ENCODE measurements at regions not wholly inside any gene's neighbourhood (a gene's known extent, or its start where the extent isn't known, plus 50 kb on each side); places are given as distances from the start of the nearest gene placed in this dataset.
"Not testable (repeated sequence)": the region's sequence is repeated elsewhere in the genome, so short reads cannot be mapped to it uniquely, and the experiment has no call there.

GRCh38 chr14:97116546-97116945 is 319.4 kb downstream of the VRK1 start:
- DNase-seq (ENCODE audit: low read depth): no peak
- H3K4me3 ChIP-seq (ENCODE audit: low read length): no peak overlapping the region
- no peak for TF ChIP-seq CTCF (conservative IDR thresholded peaks at IDR 0.05; ENCODE audit: low read depth, low read length)

GRCh38 chr14:97117693-97118092 is 320.5 kb downstream of the VRK1 start:
- DNase-seq (ENCODE audit: low read depth): no peak
- TF ChIP-seq CTCF (conservative IDR thresholded peaks at IDR 0.05; ENCODE audit: low read depth, low read length): no peak
- no peak overlapping the region for H3K4me3 ChIP-seq (ENCODE audit: low read length)

GRCh38 chr14:97120204-97120603 is 323.0 kb downstream of the VRK1 start:
- TF ChIP-seq CTCF (conservative IDR thresholded peaks at IDR 0.05; ENCODE audit: low read depth, low read length): no peak
- H3K4me3 ChIP-seq (ENCODE audit: low read length): no peak overlapping the region
- no peak for DNase-seq (ENCODE audit: low read depth)

- no peak overlapping the region for H3K4me3 ChIP-seq (ENCODE audit: low read length)
- DNase-seq (ENCODE audit: low read depth): no peak
- no peak for TF ChIP-seq CTCF (conservative IDR thresholded peaks at IDR 0.05; ENCODE audit: low read depth, low read length)
Measured at GRCh38 chr14:97120611-97121031, 323.4 kb downstream of the VRK1 start.

GRCh38 chr14:97129639-97130038 is 332.5 kb downstream of the VRK1 start:
- H3K4me3 ChIP-seq (ENCODE audit: low read length): no peak overlapping the region
- no peak for TF ChIP-seq CTCF (conservative IDR thresholded peaks at IDR 0.05; ENCODE audit: low read depth, low read length)
- no peak for DNase-seq (ENCODE audit: low read depth)

GRCh38 chr14:97135847-97136246 is 338.7 kb downstream of the VRK1 start:
- not testable (repeated sequence) for DNase-seq (ENCODE audit: low read depth); H3K4me3 ChIP-seq (ENCODE audit: low read length)

- no peak for TF ChIP-seq CTCF (conservative IDR thresholded peaks at IDR 0.05; ENCODE audit: low read depth, low read length)
- H3K4me3 ChIP-seq (ENCODE audit: low read length): no peak overlapping the region
- no peak for DNase-seq (ENCODE audit: low read depth)
Measured at GRCh38 chr14:97137705-97138104, 340.5 kb downstream of the VRK1 start.

GRCh38 chr14:97138801-97139200 is 341.6 kb downstream of the VRK1 start:
- TF ChIP-seq CTCF (conservative IDR thresholded peaks at IDR 0.05; ENCODE audit: low read depth, low read length): no peak
- no peak overlapping the region for H3K4me3 ChIP-seq (ENCODE audit: low read length)
- no peak for DNase-seq (ENCODE audit: low read depth)

All from retinal pigment epithelial cell (primary cell).